ENCODE measurements at regions not wholly inside any gene's neighbourhood (a gene's known extent, or its start where the extent isn't known, plus 50 kb on each side); places are given as distances from the start of the nearest gene placed in this dataset.

DNA sequence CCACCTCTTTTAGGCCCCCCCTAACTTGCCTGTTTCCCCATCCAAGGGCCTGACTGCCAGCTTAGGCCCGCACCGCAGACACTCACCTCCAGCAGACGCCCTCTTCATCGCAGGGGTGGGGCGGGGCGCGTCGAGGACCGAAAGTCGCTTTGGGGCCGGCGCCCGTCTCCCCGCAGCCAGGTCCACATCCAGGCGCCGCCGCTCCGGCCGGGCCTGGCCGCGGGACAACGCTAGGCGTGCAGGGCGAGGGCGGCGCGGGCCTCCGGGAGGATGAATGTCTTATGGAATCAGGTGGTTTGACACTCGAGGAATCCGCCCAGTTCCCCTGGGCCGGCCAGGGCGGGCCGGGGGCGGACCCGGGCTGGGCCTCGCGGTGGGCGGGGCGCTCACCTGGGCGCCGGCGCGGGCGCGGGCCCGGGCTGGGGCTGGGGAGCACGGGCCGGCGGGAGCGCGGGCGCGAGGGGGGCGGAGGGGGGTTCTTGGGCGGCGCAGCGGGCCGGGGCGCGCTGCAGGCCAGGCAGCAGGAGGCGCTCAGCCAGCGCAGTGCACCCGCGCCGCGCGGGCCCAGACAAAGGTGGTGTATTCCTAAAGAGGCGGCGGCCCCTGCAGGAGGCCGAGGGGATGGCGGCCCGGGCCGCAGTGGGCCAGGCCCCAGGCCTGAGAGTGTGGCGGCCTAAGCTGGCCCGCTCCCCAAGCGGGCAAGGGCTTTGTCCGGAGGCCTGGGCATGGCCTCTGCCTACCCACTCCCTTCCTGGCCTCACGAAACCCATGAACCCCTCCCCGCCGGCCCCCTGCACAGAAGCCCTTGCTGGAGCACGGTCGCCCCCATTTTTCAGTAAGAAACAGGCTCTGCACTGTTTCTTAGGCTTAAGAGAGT lies 177.6 kb downstream of the IGLL1 start:
- Histone ChIP-seq H4K20me1 (ENCODE audit: control insufficient read depth, insufficient read depth, insufficient read length) (no peaks in the 10 kb centered on the region), H2BK15ac (ENCODE audit: low read depth, low read length) (no peak overlapping the region), H3K14ac (ENCODE audit: insufficient read depth, low read length) (peak overlapping the region; percentile 88; the same call in 1 of the 2 replicates), H3K18ac (ENCODE audit: insufficient read length, low read depth, low read length) (no peak overlapping the region), H2AK5ac (ENCODE audit: insufficient read length, low read length) (no peak overlapping the region), H3K56ac (ENCODE audit: insufficient read length, low read depth, low read length) (no peak overlapping the region), H3K23me2 (ENCODE audit: insufficient read length, low read depth, low read length, poor library complexity, severe bottlenecking) (peaks cover 8% of the 10 kb centered on the region), H3K27me3 (ENCODE audit: insufficient read depth, low read length) (no peaks in the 10 kb centered on the region), H4K5ac (ENCODE audit: insufficient read length, low read depth, low read length) (no peak overlapping the region), H3K79me1 (ENCODE audit: insufficient read depth, low read depth, low read length, poor library complexity, severe bottlenecking) (no peaks in the 10 kb centered on the region), H2BK20ac (ENCODE audit: low read depth, low read length, poor library complexity, severe bottlenecking) (no peak overlapping the region), H2AFZ (ENCODE audit: low read length) (no peak overlapping the region), H3T11ph (ENCODE audit: low read length) (no peak overlapping the region), H4K8ac (replicated peaks; ENCODE audit: insufficient read length, low read depth, low read length) (no peak overlapping the region), H4K91ac (ENCODE audit: insufficient read length, low read depth, low read length) (no peak overlapping the region), H2BK5ac (ENCODE audit: insufficient read length, low read length) (no peak overlapping the region), H3K4me2 (ENCODE audit: insufficient read depth, insufficient read length, low read length) (peak overlapping the region; percentile 58), H2BK12ac (ENCODE audit: insufficient read length, low read depth, low read length) (no peak overlapping the region), H3K27ac (ENCODE audit: insufficient read length, low read depth, low read length) (no peak overlapping the region), H3K79me2 (ENCODE audit: insufficient read depth, low read length) (no peaks in the 10 kb centered on the region), H3K23ac (ENCODE audit: insufficient read length, low read depth, low read length) (no peak overlapping the region), H2BK120ac (ENCODE audit: low read depth, low read length, poor library complexity, severe bottlenecking) (no peak overlapping the region), H3K4ac (ENCODE audit: low read depth, low read length) (no peak overlapping the region), H3K9ac (ENCODE audit: extremely low read depth, insufficient read length, low read length) (no peak overlapping the region), H3K9me3 (ENCODE audit: control insufficient read depth, low read depth, low read length) (no peaks in the 10 kb centered on the region), H3K4me1 (ENCODE audit: insufficient read depth, low read length) (no peaks in the 10 kb centered on the region)
- H3K27ac Mint-ChIP-seq = no peak overlapping the region; a peak in 1 of 7 replicates
- TF ChIP-seq, protein P1, sequence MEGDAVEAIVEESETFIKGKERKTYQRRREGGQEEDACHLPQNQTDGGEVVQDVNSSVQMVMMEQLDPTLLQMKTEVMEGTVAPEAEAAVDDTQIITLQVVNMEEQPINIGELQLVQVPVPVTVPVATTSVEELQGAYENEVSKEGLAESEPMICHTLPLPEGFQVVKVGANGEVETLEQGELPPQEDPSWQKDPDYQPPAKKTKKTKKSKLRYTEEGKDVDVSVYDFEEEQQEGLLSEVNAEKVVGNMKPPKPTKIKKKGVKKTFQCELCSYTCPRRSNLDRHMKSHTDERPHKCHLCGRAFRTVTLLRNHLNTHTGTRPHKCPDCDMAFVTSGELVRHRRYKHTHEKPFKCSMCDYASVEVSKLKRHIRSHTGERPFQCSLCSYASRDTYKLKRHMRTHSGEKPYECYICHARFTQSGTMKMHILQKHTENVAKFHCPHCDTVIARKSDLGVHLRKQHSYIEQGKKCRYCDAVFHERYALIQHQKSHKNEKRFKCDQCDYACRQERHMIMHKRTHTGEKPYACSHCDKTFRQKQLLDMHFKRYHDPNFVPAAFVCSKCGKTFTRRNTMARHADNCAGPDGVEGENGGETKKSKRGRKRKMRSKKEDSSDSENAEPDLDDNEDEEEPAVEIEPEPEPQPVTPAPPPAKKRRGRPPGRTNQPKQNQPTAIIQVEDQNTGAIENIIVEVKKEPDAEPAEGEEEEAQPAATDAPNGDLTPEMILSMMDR (conservative IDR thresholded peaks at IDR 0.05) = peak; percentile 70
- WGBS (ENCODE audit: extremely low coverage, insufficient read length, low lambda C conversion rate) = no CpG with 5 or more reads among the region's 82 CpGs
- no peaks in the 10 kb centered on the region for H3K36me3 Mint-ChIP-seq (ENCODE audit: insufficient read depth in 1 of 3, low read depth in 3 of 3)
- peaks cover 9 to 19% of the 10 kb centered on the region in 2 experiments for H3K4me1 Mint-ChIP-seq
- no peaks in the 10 kb centered on the region for H3K9me3 Mint-ChIP-seq
- peak overlapping the region; percentile 51 to 79 for H3K4me3 Mint-ChIP-seq
- H3K27me3 Mint-ChIP-seq (ENCODE audit: low read depth) = peaks cover 32% of the 10 kb centered on the region
- DNase-seq = peak; percentile 84

Data from H9 (cell line).